Endothelial cell of umbilical vein (primary cell): ENCODE measurements at regions not wholly inside any gene's neighbourhood (a gene's known extent, or its start where the extent isn't known, plus 50 kb on each side); places are given as distances from the start of the nearest gene placed in this dataset.

Source experiments
- BruUV-seq: library from RNA; stranded (reverse); fragments of 400-500 nt; replicated peaks from 2 replicates; lab custom pipeline; 2021; lab: Mats Ljungman, UMichigan
- CTCF ChIA-PET: fragments of 300-600, 350-600 bp; sonication (Branson Sonifier 250); formaldehyde crosslinking; loops from one replicate; lab custom pipeline; 2021; ENCODE audit warnings: antibody characterized with exemption, inconsistent platforms; lab: Charles Lee
- POLR2A ChIA-PET: fragments of 300-600, 350-600 bp; sonication (Branson Sonifier 250); formaldehyde crosslinking; loops from one replicate; lab custom pipeline; 2021; ENCODE audit warnings: antibody characterized with exemption, inconsistent platforms; lab: Charles Lee
- DNase-seq: peaks from one replicate; pipeline ENCODE4 v3.0.0-alpha.2; 2011; ENCODE audit warnings: low read depth, low spot score
- FAIRE-seq: peaks from 2 replicates; lab custom pipeline; 2011; peaks lifted over from hg19 to GRCh38; lab: Jason Lieb, UNC
- H2AFZ ChIP-seq: 2 replicates; pipeline ENCODE4 v1.6.0; 2012; ENCODE audit warnings: low read depth, low read length, control low read depth, inconsistent platforms
- H3K27ac ChIP-seq: 2 replicates; pipeline ENCODE4 v1.5.1; 2011; ENCODE audit warnings: low read depth, mild to moderate bottlenecking, control low read depth, low read length, moderate library complexity; ENCODE audit not compliant: insufficient read depth
- H3K27me3 ChIP-seq, 2 experiments: 2 replicates each; pipeline versions ENCODE4 v1.6.0 to v1.6.1; 2011; ENCODE audit warnings: low read length in 2 of 2, mixed read lengths in 1 of 2; ENCODE audit not compliant: control insufficient read depth in 2 of 2, insufficient read depth in 2 of 2
- H3K36me3 ChIP-seq, 2 experiments: 2 replicates in 1 of 2; 3 replicates in 1 of 2; pipeline ENCODE4 v1.5.1; 2011; ENCODE audit warnings: low read length in 2 of 2, mild to moderate bottlenecking in 1 of 2, moderate library complexity in 1 of 2; ENCODE audit not compliant: control insufficient read depth in 2 of 2, insufficient read depth in 2 of 2; ENCODE audit errors: extremely low read depth in 1 of 2
- H3K4me1 ChIP-seq: 3 replicates; pipeline ENCODE4 v1.5.1; 2011; ENCODE audit warnings: mild to moderate bottlenecking, low read length; ENCODE audit not compliant: control insufficient read depth, insufficient read depth; ENCODE audit errors: extremely low read depth
- H3K4me2 ChIP-seq: 2 replicates; pipeline ENCODE4 v1.6.1; 2011; ENCODE audit warnings: low read length, control low read depth, mixed read lengths; ENCODE audit not compliant: insufficient read depth
- H3K4me3 ChIP-seq, 3 experiments: fragments of 200-600 bp in 1 of 3; sonication (generic), shearing (Covaris generic) in 1 of 3; replicated peaks in 1 of 3; 2 replicates each; pipeline ENCODE4 v1.5.1; 2011 to 2016; ENCODE audit warnings: control low read depth in 3 of 3, low read length in 3 of 3, mild to moderate bottlenecking in 2 of 3, inconsistent platforms in 1 of 3, low read depth in 1 of 3, moderate library complexity in 1 of 3; ENCODE audit not compliant: insufficient read depth in 1 of 3
- H3K79me2 ChIP-seq: 2 replicates; pipeline ENCODE4 v1.6.0; 2012; ENCODE audit warnings: low read length, inconsistent platforms; ENCODE audit not compliant: control insufficient read depth, insufficient read depth
- H3K9ac ChIP-seq: replicated peaks from 2 replicates; pipeline ENCODE3; 2011; ENCODE audit warnings: low read length, control low read depth; ENCODE audit not compliant: insufficient read depth; ENCODE audit errors: extremely low read depth
- H3K9me1 ChIP-seq: replicated peaks from 3 replicates; pipeline ENCODE4 v1.6.0; 2011; ENCODE audit warnings: mild to moderate bottlenecking, low read length; ENCODE audit not compliant: control insufficient read depth, insufficient read depth; ENCODE audit errors: extremely low read depth
- H3K9me3 ChIP-seq: replicated peaks from 2 replicates; pipeline ENCODE4 v1.5.1; 2012; ENCODE audit warnings: low read length, inconsistent platforms; ENCODE audit not compliant: control insufficient read depth, insufficient read depth
- H4K20me1 ChIP-seq: replicated peaks from 2 replicates; pipeline ENCODE3; 2011; ENCODE audit warnings: mild to moderate bottlenecking, low read length; ENCODE audit not compliant: control insufficient read depth, insufficient read depth; ENCODE audit errors: extremely low read depth
- EZH2 ChIP-seq: IDR thresholded peaks from 2 replicates; pipeline ENCODE4 v1.6.1; 2012; ENCODE audit warnings: borderline replicate concordance, low read depth, mild to moderate bottlenecking, moderate library complexity, low read length, inconsistent platforms; ENCODE audit not compliant: severe bottlenecking
- FOS ChIP-seq: IDR thresholded peaks from 2 replicates; pipeline ENCODE4 v1.6.1; 2011; ENCODE audit warnings: mild to moderate bottlenecking, low read length, moderate library complexity, borderline replicate concordance; ENCODE audit not compliant: insufficient read depth
- GATA2 ChIP-seq: IDR thresholded peaks from 2 replicates; pipeline ENCODE4 v1.7.0; 2011; ENCODE audit warnings: low read depth, mild to moderate bottlenecking, moderate library complexity, mixed read lengths, low read length; ENCODE audit not compliant: insufficient read length, insufficient read depth
- JUN ChIP-seq: IDR thresholded peaks from 2 replicates; pipeline ENCODE4 v1.6.1; 2011; ENCODE audit warnings: borderline replicate concordance, low read depth; ENCODE audit not compliant: insufficient read length, insufficient read depth
- MAX ChIP-seq: IDR thresholded peaks from 2 replicates; pipeline ENCODE4 v1.6.1; 2011; ENCODE audit not compliant: insufficient read depth, insufficient read length
- MYC ChIP-seq: IDR thresholded peaks from one replicate; pipeline ENCODE4 v1.6.1; 2011; ENCODE audit warnings: mild to moderate bottlenecking, low read depth, low read length
- POLR2A ChIP-seq: IDR thresholded peaks from 2 replicates; pipeline ENCODE4 v1.6.1; 2012; ENCODE audit warnings: low read depth, mild to moderate bottlenecking, control low read depth, low read length
- POLR2AphosphoS5 ChIP-seq: IDR thresholded peaks from 2 replicates; pipeline ENCODE4 v1.6.1; 2012; ENCODE audit warnings: low read depth, mild to moderate bottlenecking, control low read depth, low read length, moderate library complexity; ENCODE audit not compliant: insufficient read depth
- dilution Hi-C: fragments of 300-500 bp; cut with MboI; formaldehyde crosslinking; loops from one replicate; pipeline ENCODE4 v1.15.0; 2019; ENCODE audit warnings: low sequenced_read_pairs; ENCODE audit not compliant: extremely low pct_ligation_motif_present
- intact Hi-C: fragments of 100-400 bp; cut with micrococcal nuclease; formaldehyde crosslinking; loops from one replicate; pipeline ENCODE4 v1.10.0; 2022
- TF ChIP-seq, protein P1 (sequence below), 2 donors: IDR thresholded peaks; 1 replicate in 1 of 2; 2 replicates in 1 of 2; pipeline ENCODE4 v1.5.1; 2011; ENCODE audit warnings: low read length in 2 of 2, mild to moderate bottlenecking in 2 of 2, moderate library complexity in 2 of 2, control low read depth in 1 of 2, inconsistent platforms in 1 of 2, low read depth in 1 of 2; ENCODE audit not compliant: insufficient read depth in 1 of 2; ENCODE audit errors: extremely low read depth in 1 of 2

- BruUV-seq = no TSS peak
- dilution Hi-C loops (no loop called here), intact Hi-C loops (no loop called here)
- TF ChIP-seq EZH2 = no peak
- TF ChIP-seq MYC = no peak
- no peak for TF ChIP-seq POLR2A
- no peak for TF ChIP-seq JUN
- TF ChIP-seq, protein P1, sequence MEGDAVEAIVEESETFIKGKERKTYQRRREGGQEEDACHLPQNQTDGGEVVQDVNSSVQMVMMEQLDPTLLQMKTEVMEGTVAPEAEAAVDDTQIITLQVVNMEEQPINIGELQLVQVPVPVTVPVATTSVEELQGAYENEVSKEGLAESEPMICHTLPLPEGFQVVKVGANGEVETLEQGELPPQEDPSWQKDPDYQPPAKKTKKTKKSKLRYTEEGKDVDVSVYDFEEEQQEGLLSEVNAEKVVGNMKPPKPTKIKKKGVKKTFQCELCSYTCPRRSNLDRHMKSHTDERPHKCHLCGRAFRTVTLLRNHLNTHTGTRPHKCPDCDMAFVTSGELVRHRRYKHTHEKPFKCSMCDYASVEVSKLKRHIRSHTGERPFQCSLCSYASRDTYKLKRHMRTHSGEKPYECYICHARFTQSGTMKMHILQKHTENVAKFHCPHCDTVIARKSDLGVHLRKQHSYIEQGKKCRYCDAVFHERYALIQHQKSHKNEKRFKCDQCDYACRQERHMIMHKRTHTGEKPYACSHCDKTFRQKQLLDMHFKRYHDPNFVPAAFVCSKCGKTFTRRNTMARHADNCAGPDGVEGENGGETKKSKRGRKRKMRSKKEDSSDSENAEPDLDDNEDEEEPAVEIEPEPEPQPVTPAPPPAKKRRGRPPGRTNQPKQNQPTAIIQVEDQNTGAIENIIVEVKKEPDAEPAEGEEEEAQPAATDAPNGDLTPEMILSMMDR (IDR thresholded peaks at IDR 0.05; ENCODE audit: extremely low read depth in 1 of 2, insufficient read depth in 1 of 2, low read depth in 1 of 2, low read length in 2 of 2) = no peak
- no peak for TF ChIP-seq POLR2AphosphoS5
- TF ChIP-seq GATA2 = no peak
- no peak for TF ChIP-seq MAX
- TF ChIP-seq FOS = no peak
- no peak overlapping the region for H3K4me2 ChIP-seq
- DNase-seq (no peak), FAIRE-seq (no peak)
- no peak overlapping the region for H3K27ac ChIP-seq
- CTCF ChIA-PET = no interaction called here
- no peak overlapping the region for H3K9ac ChIP-seq
- no peak overlapping the region for H2AFZ ChIP-seq
- no peaks in the 10 kb centered on the region for H3K79me2 ChIP-seq
- H3K4me1 ChIP-seq = no peaks in the 10 kb centered on the region
- no peaks in the 10 kb centered on the region for H4K20me1 ChIP-seq
- H3K9me3 ChIP-seq = no peaks in the 10 kb centered on the region
- no peaks in the 10 kb centered on the region for H3K27me3 ChIP-seq
- H3K4me3 ChIP-seq = no peak overlapping the region
- no peaks in the 10 kb centered on the region for H3K36me3 ChIP-seq
- POLR2A ChIA-PET = no interaction called here
- H3K9me1 ChIP-seq = no peaks in the 10 kb centered on the region
Measured at GRCh38 chr6:97923249-97923648, 640.2 kb upstream of the MMS22L start.
